Small intestine (tissue), 7 donors: ENCODE measurements at regions not wholly inside any gene's neighbourhood (a gene's known extent, or its start where the extent isn't known, plus 50 kb on each side); places are given as distances from the start of the nearest gene placed in this dataset.
A peak's percentile ranks its signal among the peaks of the same experiment; 100 is the strongest.

ENCODE experiments used
- DNase-seq, 2 donors: peaks; one replicate each; pipeline versions ENCODE4 v3.0.0 to v3.0.0-alpha.2; 2013
- FAIRE-seq: peaks from 2 replicates; lab custom pipeline; 2012; peaks lifted over from hg19 to GRCh38; lab: Jason Lieb, UNC
- H3K27ac ChIP-seq, 3 donors: one replicate each; pipeline ENCODE4 v1.5.1; 2013; ENCODE audit warnings: low read length in 2 of 3, mild to moderate bottlenecking in 2 of 3, control low read depth in 1 of 3, inconsistent platforms in 1 of 3, low read depth in 1 of 3, moderate library complexity in 1 of 3
- H3K27me3 ChIP-seq, 3 donors: one replicate each; pipeline ENCODE4 v1.6.1; 2013; ENCODE audit warnings: low read length in 3 of 3, inconsistent platforms in 1 of 3; ENCODE audit not compliant: control insufficient read depth in 3 of 3, insufficient read depth in 3 of 3
- H3K36me3 ChIP-seq, 3 donors: one replicate each; pipeline ENCODE4 v1.6.1; 2013; ENCODE audit warnings: low read length in 3 of 3, inconsistent platforms in 1 of 3, low read depth in 1 of 3, mild to moderate bottlenecking in 1 of 3, moderate library complexity in 1 of 3; ENCODE audit not compliant: control insufficient read depth in 3 of 3, insufficient read depth in 2 of 3
- H3K4me1 ChIP-seq, 3 donors: one replicate each; pipeline ENCODE4 v1.6.1; 2013; ENCODE audit warnings: low read length in 2 of 3, inconsistent platforms in 1 of 3, low read depth in 1 of 3, mild to moderate bottlenecking in 1 of 3, moderate library complexity in 1 of 3; ENCODE audit not compliant: control insufficient read depth in 3 of 3, insufficient read depth in 2 of 3
- H3K4me3 ChIP-seq, 3 donors: one replicate each; pipeline ENCODE4 v1.5.1; 2013; ENCODE audit warnings: low read length in 3 of 3, control low read depth in 1 of 3, inconsistent platforms in 1 of 3, low read depth in 1 of 3, mild to moderate bottlenecking in 1 of 3, moderate library complexity in 1 of 3
- H3K9me3 ChIP-seq, 2 donors: one replicate each; pipeline ENCODE4 v1.6.1; 2013; ENCODE audit warnings: low read depth in 1 of 2, low read length in 1 of 2; ENCODE audit not compliant: control insufficient read depth in 2 of 2, insufficient read depth in 1 of 2
- WGBS, 3 donors: extraction: QIAGEN DNeasy Blood & Tissue Kit; methylation state at CpG; one replicate each; pipeline ENCODE4 v1.1.7; 2013; 5-methylcytosine and 5-hydroxymethylcytosine counted together
- donor health status: healthy with polysubstance abuse.
- donor health status: control.
- donor health status: control.
- donor health status: Bipolar disorder and iron deficiency.
- donor health status: healthy.

DNA sequence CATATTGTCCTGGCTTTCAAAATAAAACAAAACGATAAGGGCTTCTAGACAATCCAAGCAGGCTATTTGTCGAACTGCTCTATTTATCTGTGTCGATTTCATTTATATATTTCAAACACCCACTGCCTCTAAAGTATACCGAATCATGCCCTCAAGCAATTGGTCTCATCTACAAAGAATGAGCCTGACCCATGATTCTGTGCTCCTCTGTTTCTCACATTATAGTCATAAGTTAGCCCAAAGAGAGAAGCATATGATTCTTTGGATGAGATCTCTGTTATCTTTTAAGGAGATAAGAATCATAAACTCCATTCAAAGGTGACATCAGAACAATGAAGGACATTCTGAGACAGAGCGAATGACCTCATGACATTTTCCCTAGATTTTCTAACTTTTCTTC is 191.1 kb downstream of the MAP2K6 start:
- 91 to 94% (median 94%) methylated on average over 5 of the region's 5 CpGs for WGBS, 3 donors
- Histone ChIP-seq H3K27me3 (no peaks in the 10 kb centered on the region), H3K4me3 (no peak overlapping the region), H3K36me3 (no peaks in the 10 kb centered on the region), H3K27ac (no peak overlapping the region), H3K4me1 (no peaks in the 10 kb centered on the region), H3K9me3 (no peaks in the 10 kb centered on the region)
- DNase-seq (no peak), FAIRE-seq (no peak)

DNA sequence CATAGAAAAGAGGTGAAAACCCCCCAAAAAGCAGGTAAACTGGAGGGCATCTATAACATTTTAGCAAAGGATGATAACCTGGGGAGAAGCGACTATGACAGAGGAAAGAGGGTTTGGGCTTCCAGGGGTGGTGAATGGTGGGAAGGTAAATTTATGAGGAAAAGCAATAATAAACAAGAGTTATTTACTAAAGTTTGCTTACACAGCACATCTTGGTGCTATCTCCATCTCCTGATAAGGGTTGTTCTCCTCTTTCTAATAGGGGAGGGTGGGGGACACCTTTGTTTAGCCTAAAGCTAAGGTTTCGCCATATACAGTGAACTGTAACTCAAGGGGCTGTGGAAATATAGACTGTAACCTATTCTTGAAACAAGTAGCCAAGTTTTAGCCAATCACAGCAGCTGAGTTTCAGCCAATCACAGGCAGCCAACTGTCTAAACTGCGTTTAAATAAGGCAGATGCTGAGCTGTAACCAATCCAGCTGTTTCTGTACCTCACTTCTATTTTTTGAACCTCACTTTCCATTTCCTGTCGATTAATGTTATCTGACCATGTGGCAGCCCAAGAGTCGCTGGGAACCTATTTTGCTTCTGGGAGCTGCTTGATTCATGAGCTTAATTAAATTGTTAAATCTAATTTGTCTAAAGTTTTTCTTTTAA is 191.8 kb downstream of the MAP2K6 start:
- Histone ChIP-seq H3K4me3 (no peak overlapping the region), H3K4me1 (no peaks in the 10 kb centered on the region), H3K27me3 (no peaks in the 10 kb centered on the region), H3K27ac (no peak overlapping the region), H3K9me3 (no peaks in the 10 kb centered on the region), H3K36me3 (no peaks in the 10 kb centered on the region)
- DNase-seq (no peak), FAIRE-seq (no peak)
- WGBS, 3 donors = 69 to 79% (median 76%) methylated on average over 5 of the region's 5 CpGs

DNA sequence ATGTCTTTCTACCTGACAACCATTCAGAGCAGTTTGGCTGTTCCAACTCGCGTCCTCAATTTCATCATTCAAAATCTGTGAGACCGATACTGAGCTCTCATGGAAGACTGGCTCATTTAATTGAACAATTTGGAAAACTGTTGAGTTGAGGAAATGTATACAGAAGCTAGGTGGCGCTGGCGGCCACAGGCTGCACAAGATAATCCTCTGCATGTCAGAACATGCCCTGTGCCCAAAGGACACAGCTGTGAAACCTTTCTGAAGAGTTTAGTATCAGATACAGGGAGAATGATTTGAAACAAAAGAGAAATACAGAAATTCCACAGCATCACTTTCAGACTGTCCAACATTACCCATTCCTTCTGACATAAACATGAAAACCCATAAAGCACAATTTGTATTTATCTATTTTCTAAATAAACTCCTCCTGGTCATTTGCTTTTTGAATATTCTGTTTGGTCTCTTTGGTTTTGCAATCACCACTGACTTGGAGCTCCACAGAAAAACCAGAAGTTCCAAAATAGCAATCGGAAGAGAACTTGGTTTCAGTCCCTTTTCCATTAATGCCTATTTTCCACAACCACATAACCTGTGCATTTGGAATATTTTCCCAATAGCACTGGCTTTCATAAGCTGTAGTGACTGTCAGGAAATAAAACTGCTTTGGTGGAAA is 192.8 kb downstream of the MAP2K6 start:
- Histone ChIP-seq H3K9me3 (no peaks in the 10 kb centered on the region), H3K4me3 (no peak overlapping the region), H3K27ac (no peak overlapping the region), H3K27me3 (no peaks in the 10 kb centered on the region), H3K36me3 (no peaks in the 10 kb centered on the region), H3K4me1 (no peaks in the 10 kb centered on the region)
- WGBS, 3 donors = 17 to 18% (median 18%) methylated on average over 6 of the region's 6 CpGs
- DNase-seq = peak; percentile 62 to 69
- no peak for FAIRE-seq

DNA sequence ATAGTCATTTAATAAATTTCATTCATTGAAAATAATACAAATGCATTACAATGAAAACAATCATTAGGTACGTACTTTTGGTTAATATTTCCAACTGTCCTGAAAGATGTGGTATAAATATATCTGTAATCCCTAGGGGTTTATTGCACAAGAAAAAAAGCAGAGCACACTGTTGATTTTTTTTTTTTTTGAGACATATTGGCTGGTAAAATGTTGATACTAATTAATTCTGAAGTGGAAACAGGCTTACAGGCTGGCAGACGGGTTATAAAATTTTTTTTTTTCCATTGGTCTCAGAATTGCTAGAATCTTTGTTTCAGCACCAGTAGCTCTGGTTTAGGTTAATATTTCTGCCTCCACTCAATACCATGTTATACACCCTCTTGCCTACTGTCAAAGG is 193.6 kb downstream of the MAP2K6 start:
- 82 to 95% (median 83%) methylated on average over 2 of the region's 2 CpGs for WGBS, 3 donors
- Histone ChIP-seq H3K27me3 (no peaks in the 10 kb centered on the region), H3K4me1 (no peaks in the 10 kb centered on the region), H3K4me3 (no peak overlapping the region), H3K36me3 (no peaks in the 10 kb centered on the region), H3K9me3 (no peaks in the 10 kb centered on the region), H3K27ac (no peak overlapping the region)
- no peak for FAIRE-seq
- DNase-seq = no peak

DNA sequence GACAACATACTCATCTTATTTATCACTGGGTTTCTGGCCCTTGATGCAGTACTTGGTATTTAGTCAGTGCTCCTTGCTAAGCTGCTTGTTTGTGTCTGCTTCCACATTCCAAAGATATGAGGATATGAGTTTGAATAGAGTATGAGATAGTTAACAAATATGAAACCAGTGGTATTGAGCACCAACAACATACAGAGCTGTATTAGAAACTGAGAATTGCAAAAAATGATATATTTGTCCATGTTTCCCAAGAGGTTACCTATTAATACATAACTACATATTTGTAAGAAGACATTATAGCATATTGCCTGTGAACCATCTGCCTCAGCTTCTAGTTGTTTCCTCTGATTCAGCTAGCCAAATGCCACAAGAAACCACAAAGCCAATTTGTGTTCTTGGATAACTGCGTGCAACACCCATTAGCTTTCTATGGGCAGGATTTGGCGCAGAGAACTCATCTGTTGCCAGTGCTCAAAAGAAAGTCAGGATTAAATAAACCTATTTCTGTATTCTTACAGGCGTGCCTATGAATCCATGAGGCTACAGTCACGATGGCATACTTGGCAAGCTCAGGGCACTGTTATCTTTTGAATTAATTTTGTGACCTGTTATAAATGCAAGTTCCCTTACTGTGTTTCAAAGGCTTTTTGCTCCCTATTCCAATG is 194.4 kb downstream of the MAP2K6 start:
- no peak for DNase-seq
- H3K36me3 ChIP-seq = no peaks in the 10 kb centered on the region
- H3K4me1 ChIP-seq = no peaks in the 10 kb centered on the region
- no peaks in the 10 kb centered on the region for H3K27me3 ChIP-seq
- H3K27ac ChIP-seq = no peak overlapping the region
- WGBS, 3 donors = 58 to 62% (median 60%) methylated on average over 4 of the region's 4 CpGs
- H3K4me3 ChIP-seq = no peak overlapping the region
- FAIRE-seq = no peak
- H3K9me3 ChIP-seq = no peaks in the 10 kb centered on the region

DNA sequence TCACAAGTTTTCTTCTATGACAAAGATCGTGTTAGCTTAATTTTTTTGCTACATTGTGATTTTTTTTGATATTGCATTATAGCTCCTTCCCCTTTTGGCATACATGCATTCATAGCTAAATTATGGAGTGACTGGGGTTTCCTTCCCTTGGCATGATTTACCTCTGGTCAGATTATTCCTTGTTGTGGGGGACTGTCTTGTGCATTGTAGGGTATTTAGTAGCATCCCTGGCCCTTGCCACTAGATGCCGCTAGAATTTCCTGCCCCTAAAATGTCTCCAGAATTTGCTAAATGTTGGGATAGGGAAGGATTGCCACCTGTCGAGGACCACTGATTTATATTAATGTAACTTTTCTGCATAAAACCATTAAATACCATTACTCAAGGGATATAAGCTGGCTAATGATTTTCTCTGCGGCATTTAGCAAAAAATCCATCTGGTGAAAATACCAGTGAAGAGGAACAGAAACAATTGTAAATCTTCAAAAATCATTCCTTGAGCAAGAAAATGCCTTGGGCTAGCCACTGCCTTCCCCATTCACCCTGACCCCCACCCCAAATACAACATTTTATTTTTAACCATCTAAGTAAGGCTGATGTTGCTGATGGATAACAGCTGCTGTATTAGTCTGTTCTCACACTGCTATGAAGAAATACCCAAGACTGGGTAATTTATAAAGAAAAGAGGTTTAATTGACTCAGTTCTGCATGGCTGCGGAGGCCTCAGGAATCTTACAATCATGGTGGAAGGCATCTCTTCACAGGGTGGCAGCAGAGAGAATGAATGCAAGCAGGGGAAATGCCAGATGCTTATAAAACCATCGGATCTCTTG is 195.2 kb downstream of the MAP2K6 start:
- H3K4me1 ChIP-seq = no peaks in the 10 kb centered on the region
- no peaks in the 10 kb centered on the region for H3K27me3 ChIP-seq
- H3K27ac ChIP-seq = no peak overlapping the region
- no peaks in the 10 kb centered on the region for H3K36me3 ChIP-seq
- no peak for DNase-seq
- no peak overlapping the region for H3K4me3 ChIP-seq
- no peak for FAIRE-seq
- no peaks in the 10 kb centered on the region for H3K9me3 ChIP-seq
- WGBS, 3 donors = 56 to 60% (median 59%) methylated on average over 6 of the region's 6 CpGs

DNA sequence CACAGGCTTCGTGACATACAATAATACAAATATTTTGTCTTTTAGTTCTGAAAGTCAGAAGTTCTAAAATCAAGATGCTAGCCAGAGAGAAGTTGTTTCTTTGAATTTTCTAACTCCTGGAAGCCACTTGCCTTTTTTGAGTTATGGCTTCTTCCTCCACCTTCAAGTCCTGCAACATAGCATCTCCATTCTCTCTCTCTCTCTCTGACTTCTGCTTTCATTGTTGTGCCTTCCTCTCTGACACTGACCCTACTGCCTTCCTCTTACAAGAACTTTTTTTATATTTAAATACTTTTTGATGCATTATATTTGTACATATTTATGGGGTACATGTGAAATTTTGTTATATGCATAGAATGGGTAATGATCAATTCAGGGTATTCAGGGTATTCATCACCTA is 205.9 kb downstream of the MAP2K6 start:
- no peaks in the 10 kb centered on the region for H3K4me1 ChIP-seq
- no peak overlapping the region for H3K4me3 ChIP-seq
- 46 to 70% (median 66%) methylated on average over 1 of the region's 1 CpG for WGBS, 3 donors
- H3K27ac ChIP-seq = no peak overlapping the region
- no peak for DNase-seq
- H3K36me3 ChIP-seq = no peaks in the 10 kb centered on the region
- no peak for FAIRE-seq
- H3K27me3 ChIP-seq = peaks cover 0 to 3% (median 0%) of the 10 kb centered on the region in 3 donors
- H3K9me3 ChIP-seq = no peaks in the 10 kb centered on the region

DNA sequence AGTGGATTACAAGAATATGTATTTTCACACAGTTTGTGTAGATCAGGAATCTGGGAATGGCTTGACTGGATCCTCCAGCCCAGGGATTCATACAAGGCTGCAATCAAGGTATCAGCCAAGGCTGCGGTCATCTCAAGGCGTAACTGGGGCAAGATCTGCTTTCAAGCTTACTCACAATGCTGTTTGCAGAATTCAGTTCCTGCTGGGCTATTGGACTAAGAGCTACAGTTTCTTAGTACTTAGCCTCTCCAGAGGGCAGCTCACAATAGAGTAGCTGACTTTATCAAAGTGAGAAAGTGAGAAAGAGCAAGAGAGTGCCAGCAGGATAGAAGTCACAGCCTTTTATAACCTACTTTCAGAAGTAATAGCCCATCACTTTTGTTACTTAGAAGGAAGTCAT is 211.0 kb downstream of the MAP2K6 start:
- no peaks in the 10 kb centered on the region for H3K4me1 ChIP-seq
- FAIRE-seq = no peak
- H3K36me3 ChIP-seq = no peaks in the 10 kb centered on the region
- H3K27ac ChIP-seq = no peak overlapping the region
- WGBS, 3 donors = 46 to 91% (median 74%) methylated on average over 2 of the region's 2 CpGs
- no peak for DNase-seq
- H3K9me3 ChIP-seq = no peaks in the 10 kb centered on the region
- H3K4me3 ChIP-seq = no peak overlapping the region
- peaks cover 0 to 4% (median 0%) of the 10 kb centered on the region in 3 donors for H3K27me3 ChIP-seq
